GM18907 (cell line): ENCODE measurements at regions not wholly inside any gene's neighbourhood (a gene's known extent, or its start where the extent isn't known, plus 50 kb on each side); places are given as distances from the start of the nearest gene placed in this dataset.

Experiments
- ATAC-seq: cut with Tn5 transposase; IDR thresholded peaks from one replicate; pipeline ENCODE4 v1.9.1; 2021; ENCODE audit warnings: mild to moderate bottlenecking, moderate library complexity; ENCODE audit not compliant: unreplicated experiment

DNA sequence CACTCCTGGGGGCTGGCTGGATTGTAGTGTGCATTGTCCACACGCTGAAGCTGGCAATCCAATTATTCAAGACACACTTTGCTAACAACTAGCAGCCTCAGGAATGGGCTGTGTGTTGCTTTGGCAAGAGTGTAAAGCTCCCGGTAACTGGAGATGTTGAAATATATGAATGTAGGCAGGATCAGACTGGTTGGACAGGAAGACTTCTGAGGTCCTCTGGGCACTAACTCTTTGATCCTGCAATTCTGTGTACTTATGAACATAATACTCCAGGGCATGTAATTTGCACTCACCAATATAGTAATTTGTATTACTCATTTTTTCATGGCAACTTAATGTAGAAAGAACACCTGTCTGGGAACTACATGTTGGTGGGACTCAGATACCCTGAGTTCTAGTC lies 106.7 kb upstream of the SLC28A3 start:
- no peak for ATAC-seq

DNA sequence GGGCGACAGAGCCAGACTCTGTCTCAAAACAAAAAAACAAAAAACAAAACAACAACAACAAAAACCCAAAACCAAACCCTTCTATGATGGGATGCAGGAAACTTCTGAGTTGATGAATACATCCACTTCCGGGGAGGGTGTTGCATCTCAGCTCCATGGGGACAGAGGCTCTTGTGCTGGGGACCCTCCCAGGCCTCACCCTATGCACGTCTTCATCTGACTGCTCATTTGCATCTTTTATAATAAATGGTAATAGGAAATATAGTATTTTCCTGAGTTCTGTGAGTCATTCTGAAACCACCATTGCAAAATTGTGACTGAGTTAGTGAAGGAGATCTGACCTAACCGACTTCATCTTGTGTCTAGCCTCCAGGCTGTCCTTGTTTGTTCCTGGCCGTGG lies 109.5 kb upstream of the SLC28A3 start:
- no peak for ATAC-seq

DNA sequence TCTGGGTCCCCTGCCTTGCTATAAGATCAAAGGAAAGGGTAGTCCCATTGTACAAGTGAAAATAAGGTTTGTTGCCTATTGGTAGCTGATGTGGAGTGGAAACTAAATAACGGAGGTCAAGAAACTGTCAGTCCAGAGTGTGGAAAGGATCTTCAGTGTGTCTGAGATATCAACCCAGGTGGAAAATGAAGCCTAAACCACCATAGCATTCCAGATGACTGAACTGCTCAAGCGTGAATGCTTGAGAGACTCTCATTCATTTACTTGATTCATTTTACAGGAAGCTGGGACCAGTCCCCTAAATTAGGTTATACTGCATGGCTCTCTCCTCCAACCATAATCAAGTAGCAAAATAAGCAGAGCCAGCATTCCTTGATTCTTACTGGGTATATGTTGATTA lies 116.0 kb upstream of the SLC28A3 start:
- no peak for ATAC-seq

DNA sequence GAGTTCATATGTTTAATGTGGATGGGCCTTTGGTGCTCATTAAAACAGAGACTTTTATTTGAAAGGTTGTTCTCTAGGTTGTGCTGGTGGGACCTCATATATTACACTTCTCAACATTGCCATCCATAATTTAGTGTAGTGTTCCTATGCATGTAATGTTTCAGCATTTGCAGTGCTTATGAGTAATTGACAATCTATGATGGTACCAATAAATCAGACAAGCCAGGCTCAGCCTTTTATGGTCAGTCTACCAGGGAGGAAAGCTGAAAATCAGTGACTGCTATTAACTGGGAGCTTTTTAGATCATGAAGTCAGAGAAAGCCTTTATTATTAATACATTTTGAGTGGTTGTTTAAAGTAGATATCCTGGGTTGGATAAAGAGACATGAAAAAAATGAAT lies 120.1 kb upstream of the SLC28A3 start:
- ATAC-seq, result no peak

DNA sequence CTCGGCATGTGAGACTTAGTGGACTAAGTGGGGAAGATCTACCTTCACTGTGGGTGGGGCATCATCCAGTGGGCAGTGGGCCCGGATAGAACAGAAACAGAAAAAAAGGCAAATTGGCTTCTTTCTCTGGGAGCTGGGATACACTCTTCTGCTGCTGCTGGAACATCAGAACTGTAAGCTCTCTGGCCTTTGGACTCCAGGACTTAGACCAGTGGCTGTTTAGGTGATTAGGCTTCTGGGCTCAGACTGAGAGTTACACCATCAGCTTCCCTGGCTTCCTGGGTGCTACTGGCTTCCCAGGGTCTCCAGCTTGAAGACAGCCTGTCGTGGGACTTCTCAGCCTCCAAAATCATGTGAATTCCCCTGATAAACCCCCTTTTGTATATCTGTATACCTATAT lies 122.7 kb upstream of the SLC28A3 start:
- ATAC-seq, result no peak

DNA sequence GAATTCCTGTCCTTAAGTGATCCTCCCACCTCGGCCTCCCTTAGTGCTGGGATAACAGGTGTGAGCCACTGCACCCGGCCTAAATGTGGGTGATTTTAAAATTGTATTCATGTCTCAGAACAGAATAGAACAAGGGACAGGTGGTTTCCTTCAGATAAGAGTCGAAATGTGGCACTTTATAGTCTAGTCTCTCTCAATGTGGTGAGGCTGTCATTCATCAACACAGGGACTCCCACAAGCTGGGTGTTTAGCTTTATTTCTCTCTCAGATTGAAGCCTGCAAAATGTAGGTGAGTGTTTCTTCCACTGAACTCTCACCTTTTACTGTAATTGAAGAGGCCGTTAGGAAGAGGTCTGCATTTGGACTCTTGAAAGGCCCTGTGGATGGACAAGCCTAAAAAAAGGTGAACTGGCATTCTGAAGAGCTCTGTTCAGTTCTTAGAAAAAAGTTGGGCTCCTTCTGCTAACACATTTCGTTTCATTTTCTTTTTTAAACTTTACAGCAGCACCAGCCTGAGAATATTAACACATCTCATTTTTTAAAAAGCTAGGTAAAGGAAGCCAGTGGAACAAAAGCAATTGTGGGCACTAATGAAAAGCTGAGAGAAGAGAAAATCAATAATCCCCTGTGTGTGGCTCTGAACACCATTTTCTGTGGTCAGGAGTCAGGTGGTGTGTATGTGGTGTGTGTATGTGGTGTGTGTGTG lies 126.2 kb upstream of the SLC28A3 start:
- ATAC-seq, result no peak

DNA sequence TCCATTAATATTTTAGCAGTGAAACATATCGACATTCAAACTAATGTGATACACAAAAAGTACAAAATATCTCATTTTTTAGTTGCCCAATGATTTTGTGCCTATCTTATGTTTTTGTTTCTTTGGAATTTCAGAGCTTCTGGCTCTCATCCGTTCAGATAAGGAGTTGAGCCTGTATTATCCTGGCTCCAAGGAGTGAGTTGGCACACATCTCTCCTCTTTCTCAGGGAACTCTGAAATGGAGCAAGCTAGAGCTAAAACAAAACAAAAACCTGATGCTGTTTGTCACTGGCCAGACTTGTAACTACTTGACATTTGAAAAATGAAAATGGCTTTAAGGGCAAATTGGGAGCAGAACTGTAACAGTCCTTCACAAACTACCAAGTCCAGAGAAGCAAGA lies 131.3 kb upstream of the SLC28A3 start:
- no peak for ATAC-seq

DNA sequence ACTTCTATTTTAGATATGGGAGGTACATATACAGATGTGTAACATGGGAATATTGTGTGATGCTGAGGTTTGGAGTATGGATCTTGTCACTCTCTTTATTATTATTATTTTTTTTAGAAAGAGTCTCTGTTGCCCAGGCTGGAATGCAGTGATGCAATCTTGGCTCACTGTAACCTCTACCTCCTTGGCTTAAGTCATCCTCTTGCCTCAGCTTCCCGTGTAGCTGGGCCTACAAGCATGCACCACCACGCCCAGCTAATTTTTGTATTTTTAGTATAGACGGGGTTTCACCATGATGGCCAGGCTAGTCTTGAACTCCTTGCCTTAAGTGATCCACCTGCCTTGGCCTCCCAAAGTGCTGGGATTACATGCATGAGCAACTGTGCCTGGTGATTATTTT lies 138.4 kb upstream of the SLC28A3 start:
- no peak for ATAC-seq

DNA sequence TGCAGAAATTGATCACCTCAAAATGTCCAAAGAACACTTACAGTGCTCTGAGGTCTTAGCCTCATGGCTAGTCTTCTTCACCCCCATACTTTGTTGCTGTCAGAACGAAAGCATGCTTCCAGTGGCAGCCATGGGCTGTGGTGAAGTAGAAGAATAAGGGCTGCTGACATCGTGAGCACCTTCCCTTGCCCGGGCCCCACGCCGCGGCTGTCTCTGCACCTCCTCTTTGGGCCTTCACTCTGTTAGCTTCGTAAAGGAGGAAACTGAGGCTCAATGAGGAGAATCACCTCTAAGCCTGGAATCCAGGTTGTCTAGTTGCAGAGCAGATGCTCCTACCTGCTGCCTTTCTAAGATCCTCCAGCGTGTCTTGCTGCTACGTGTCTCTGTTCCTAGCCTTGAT lies 139.5 kb upstream of the SLC28A3 start:
- no peak for ATAC-seq

DNA sequence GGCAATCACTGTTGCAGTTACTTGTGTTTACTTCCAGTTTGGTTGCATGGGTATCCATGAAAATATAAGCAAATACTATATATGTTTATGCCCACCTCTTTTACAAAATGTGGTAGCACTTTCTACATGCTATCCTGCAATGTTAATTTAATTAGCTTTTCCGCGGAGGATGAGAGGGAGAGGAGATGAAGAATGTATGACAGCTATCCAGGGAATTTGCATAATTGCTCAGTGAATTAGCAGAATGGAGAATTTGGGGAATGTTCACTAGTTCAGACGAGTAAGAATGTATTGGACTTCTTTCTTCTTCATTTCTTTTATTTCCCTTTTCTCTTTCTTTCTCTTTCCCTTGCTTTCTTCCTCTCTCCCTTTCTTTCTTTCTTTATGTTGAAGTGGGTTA lies 140.7 kb upstream of the SLC28A3 start:
- ATAC-seq, result no peak

DNA sequence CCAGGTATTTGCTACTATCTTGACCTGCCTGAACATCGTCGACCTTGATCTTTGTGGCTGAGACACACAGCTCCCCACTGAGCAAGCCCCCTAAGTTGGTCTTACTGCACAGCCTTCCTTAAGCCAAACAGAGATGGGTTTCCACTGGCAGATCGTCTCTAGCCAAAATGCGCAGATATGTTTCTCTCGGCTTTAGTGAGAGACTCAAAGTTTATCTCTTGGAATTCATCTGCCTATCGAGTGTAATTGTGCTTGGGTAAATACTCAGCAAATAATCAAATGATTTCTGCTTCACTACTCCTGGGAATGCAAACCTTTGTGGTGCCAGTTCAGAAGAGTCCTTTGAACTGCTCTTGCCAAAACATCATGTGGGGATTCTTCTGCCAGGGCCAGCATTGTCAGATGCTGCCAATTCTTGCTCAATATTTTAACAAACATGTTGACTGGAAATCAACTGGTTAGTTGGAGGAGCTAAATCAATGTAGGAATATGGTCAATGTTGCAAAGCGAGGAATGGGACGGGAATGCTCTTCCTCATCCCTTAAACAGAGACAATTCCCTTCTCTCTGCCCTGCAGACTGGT lies 141.2 kb upstream of the SLC28A3 start:
- no peak for ATAC-seq

DNA sequence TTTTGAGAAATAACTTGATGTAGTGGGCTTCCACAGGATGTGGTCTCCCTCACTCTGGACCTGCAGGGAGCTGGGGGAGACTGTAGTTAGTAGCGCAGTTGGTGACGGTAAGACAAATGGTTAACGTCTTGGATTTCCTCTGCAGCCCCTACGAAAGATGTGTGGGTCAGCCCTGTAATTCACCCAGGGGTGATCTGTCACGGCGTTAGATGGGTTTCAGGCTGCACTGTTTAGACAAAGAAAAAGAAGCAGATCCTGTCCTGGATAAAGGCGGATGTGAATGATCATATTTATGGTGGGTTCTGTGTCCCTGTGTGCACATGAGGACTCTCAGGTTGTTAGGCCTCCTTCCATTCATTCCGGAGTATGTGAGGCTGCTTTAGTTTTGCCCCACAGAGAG lies 142.0 kb upstream of the SLC28A3 start:
- no peak for ATAC-seq

DNA sequence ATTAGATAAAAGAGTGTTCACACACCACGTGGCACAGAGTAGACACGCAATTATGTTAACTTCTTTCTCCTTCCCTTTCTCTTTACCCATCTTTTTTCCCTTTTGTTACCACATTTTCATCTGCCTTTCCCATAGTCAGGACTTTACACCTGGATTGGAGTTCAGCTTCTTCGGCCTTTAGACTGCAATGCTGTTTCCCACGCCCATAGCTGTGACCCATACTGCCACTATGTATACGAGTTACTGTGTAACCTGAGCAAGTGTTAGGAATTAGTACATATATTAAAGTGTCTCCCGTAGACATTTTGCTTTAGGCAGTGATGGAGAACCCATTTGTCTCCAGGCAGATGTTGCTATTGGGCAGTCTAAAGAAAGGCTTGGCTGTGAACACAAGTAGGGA lies 143.6 kb upstream of the SLC28A3 start:
- no peak for ATAC-seq

DNA sequence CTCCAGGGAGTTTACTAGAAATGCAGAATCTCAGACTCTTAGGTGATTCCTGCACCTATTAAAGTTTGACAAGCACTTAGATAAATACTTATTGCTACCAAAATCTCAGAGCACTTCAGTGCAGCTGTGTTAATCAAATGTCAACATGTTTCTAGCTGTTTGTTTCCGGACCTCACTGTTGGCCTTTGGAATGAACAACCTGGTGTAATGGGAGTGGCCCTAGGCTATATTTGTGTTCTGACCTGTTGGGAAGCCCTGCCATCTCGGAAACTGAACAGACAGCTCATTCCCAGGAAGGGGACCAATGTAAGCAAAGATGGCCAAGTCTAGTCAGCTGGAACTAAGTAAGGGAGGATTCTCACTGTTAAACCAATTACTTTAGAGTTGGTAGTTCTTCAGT lies 145.0 kb upstream of the SLC28A3 start:
- no peak for ATAC-seq

DNA sequence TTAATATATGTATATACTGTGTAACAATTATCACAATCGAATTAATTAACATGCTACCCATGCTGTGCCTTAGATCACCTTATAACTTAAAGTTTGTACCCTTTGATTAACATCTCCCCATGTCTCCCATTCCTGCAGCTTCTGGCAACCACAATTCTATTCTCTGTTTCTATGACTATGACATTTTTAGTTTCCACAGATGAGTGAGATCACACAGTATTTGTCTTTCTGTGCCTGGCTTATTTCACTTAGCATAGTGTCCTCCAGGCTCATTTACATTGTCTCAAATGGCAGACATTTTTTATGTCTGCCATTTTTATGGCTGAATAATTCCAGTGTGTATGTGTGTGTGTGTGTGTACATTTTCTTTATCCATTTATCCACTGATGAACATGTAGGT lies 146.1 kb upstream of the SLC28A3 start:
- ATAC-seq, result no peak

DNA sequence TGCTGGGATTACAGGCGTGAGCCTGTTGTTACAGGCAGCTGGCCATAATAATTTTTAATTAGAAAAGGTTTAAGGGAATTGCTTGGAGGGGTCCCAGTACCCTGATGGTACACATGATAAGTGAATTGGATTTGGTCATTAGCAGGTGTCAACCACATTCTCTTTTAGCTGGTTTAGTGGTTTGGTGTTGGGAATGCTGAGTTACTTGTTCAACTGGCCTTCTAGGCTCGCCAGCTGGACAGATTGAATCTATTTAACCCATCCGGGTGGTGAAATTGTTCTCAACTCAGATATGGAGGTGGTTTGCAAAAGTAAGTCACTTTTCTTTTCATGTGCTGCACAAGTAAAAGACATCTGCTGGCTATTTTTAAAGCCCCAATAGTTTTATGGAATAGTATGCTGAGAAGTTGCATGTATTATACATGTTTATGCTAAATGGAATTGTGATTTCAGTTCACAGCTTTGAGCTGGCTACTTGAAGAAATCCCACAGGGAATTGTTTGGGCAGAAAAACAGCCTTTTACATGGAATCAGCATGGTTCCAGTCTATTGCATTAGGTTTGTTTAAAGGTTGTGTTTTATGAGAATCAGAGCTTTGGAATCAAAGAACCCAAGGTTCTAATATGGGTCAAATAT lies 149.8 kb upstream of the SLC28A3 start:
- no peak for ATAC-seq

DNA sequence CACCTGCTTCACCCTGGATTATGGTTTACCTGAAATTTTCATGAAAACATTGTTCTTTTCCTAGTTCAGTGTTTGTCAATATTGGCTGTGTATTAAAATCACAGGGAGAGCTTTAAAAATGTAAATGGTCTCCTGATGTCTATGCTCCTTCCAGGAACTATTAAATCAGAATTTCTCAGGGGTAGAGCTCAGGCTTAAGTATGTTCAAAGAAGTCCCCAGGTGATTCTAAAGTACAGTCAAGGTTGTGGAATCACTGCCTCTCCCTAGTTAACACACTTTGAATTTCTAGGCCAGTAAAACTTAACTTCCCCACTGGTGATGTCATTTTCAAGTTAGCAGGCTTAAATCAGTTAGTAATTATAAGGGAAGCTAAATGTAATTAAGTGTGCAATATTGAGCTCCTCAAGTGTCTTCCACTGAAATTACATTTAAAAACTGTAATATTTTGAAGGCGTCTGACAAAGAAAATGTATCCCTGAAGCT lies 150.3 kb upstream of the SLC28A3 start:
- ATAC-seq, result no peak

DNA sequence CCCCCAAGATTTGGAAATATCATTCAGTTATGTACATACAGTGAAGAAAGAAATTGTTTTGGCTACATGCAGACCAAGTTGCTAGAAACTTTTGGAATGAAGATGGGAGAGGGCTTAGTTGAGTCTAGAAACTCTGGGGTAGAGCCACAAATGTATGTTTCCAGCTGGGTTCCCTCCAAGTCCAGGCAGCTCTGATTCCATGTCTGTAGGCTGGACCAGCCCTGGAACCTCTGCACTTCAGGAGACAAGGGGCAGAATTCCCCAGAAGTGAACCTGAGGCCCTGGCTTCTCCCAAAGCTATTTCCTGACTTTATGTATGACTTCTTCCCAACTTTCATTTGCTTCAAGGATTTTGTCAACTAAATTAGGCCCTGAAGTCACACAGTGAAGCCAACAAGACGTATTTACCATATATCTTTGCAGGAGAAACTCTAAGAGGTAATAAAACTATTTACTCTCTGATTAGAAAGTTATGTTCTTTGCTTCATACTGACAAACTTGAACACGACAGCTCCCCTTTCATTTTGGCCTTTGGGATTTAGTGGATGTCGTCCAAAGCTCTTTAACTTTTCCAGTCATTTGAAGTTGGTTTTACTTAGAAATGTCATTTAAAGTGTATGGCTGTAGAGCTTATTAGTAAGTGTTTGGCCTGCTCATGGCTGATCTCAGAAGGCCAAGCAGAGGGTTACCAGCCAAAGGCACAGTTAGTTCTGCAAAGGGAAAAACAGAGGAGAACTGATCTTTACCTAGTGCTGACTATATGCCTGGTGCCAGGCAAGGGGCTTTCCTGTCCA lies 152.0 kb upstream of the SLC28A3 start:
- no peak for ATAC-seq

DNA sequence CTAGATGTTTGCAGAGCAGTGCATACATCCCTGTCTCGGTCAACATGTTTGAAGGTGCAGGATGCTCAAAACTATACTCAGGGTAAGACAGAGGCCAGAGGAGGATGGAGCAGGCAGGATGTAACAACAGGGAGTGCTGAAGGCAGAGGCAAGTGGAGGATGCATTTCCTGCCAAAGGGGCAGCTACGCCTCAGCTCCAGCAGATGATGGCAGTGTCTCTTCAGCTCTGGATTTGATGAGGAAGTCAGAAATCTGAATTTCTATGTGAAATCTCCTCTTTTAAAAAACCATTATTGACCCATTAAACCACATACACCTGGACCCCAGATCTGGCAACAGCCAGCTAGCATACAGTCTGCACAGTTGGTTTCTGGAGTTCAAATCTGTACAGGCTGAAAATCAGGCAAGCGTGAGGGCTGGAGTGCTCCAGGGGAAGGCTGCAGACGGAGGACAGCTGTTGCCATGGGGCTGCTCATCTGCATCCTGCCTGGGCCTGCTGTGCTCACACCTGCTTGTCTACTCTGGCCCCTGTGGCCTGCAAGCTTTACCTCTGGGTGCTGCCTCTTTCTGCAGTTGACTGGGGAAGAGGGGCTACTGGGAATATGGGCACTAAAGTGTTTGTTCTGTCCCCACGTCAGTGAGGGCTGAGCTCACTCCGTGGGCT lies 152.9 kb upstream of the SLC28A3 start:
- ATAC-seq, result no peak

DNA sequence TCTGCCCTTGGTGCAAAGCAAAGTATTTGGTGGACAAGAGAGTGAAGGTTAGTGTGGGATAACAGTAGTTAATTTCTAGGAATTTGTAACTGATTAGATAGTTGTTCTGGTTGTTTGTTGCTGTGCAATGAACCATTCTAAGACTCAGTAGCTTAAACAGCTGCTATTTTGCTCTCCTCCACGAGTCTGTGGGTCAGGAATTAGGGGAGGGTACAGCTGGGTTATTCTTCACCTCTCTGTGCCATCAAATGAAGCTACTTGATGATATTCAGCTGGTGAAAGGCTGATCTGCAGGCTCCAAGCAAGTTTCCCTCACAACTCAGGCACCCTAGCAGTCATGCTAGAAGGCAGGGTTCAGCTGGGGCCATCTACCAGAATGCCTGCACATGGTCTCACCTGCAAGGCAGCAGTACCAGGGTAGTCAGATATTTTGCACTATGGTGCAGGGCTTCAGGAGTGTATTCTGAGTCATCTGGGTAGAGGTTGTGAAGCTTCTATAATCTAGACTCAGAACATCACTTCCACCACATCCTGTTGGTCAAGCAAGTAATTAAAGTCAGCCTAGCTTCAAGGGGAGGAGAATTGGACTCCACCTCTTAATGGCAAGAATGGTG lies 159.5 kb upstream of the SLC28A3 start:
- ATAC-seq, result peak; percentile 99

DNA sequence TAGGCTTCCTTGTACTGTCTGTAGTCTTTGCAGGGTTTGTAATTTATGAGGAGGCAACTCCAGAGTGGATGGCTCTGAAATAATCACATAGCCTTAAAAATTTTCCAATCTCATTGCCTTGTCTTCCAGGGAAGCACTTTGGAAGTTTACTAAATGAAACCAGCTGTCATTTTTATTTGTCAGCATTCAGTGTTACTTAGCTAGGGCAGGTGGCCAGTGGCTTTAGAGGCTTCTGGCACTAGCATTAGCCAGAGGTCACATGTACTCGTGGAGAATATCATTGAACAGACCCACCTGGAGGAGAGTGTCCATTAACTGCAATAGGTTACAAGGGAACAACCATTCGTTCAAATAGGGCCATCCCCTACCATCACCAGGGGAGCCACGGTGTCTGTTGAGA lies 160.3 kb upstream of the SLC28A3 start:
- ATAC-seq, result no peak
